WTC11 (cell line): ENCODE measurements at regions not wholly inside any gene's neighbourhood (a gene's known extent, or its start where the extent isn't known, plus 50 kb on each side); places are given as distances from the start of the nearest gene placed in this dataset.
"Not testable (repeated sequence)": the region's sequence is repeated elsewhere in the genome, so short reads cannot be mapped to it uniquely, and the experiment has no call there.

Source experiments
- ATAC-seq: fragments of 200-7000 bp; cut with Tn5 transposase; 2 replicates; pipeline ENCODE4 v1.10.0; 2021; ENCODE audit warnings: mild to moderate bottlenecking, moderate library complexity
- CTCF ChIA-PET: fragments of 300-600 bp; sonication (Branson Sonifier 250); formaldehyde crosslinking; loops from one replicate; lab custom pipeline; 2021; ENCODE audit warnings: antibody characterized with exemption; lab: Charles Lee
- POLR2A ChIA-PET: fragments of 350-600 bp; sonication (Branson Sonifier 250); formaldehyde crosslinking; loops from one replicate; lab custom pipeline; 2021; ENCODE audit warnings: antibody characterized with exemption; lab: Charles Lee
- DNase-seq: peaks from one replicate; pipeline ENCODE4 v3.0.0; 2021; ENCODE audit warnings: low spot score
- H3K27ac Mint-ChIP-seq: 2 replicates; pipeline ENCODE4 v1.8.0; 2021; ENCODE audit warnings: mixed read lengths
- H3K27me3 Mint-ChIP-seq: 2 replicates; pipeline ENCODE4 v1.8.0; 2021; ENCODE audit warnings: low read depth, mild to moderate bottlenecking, moderate library complexity, mixed read lengths
- H3K36me3 Mint-ChIP-seq: 2 replicates; pipeline ENCODE4 v1.8.0; 2021; ENCODE audit warnings: mixed read lengths
- H3K4me1 Mint-ChIP-seq: 2 replicates; pipeline ENCODE4 v1.8.0; 2022; ENCODE audit warnings: mixed read lengths
- H3K4me3 Mint-ChIP-seq: 2 replicates; pipeline ENCODE4 v1.8.0; 2021; ENCODE audit warnings: mild to moderate bottlenecking, moderate library complexity, mixed read lengths
- H3K9me3 Mint-ChIP-seq: 2 replicates; pipeline ENCODE4 v1.8.0; 2021; ENCODE audit warnings: mixed read lengths
- ARID4B ChIP-seq: sonication (generic); formaldehyde crosslinking; IDR thresholded peaks from 2 replicates; pipeline ENCODE4 v1.8.0; 2023; ENCODE audit warnings: missing genetic modification reagents, mild to moderate bottlenecking, borderline replicate concordance
- ATF3 ChIP-seq: sonication (generic); formaldehyde crosslinking; conservative IDR thresholded peaks from 2 replicates; pipeline ENCODE4 v1.8.1; 2022; ENCODE audit warnings: mild to moderate bottlenecking, missing genetic modification reagents
- CBFB ChIP-seq: sonication (generic); formaldehyde crosslinking; IDR thresholded peaks from 2 replicates; pipeline ENCODE4 v1.8.1; 2022; ENCODE audit warnings: mild to moderate bottlenecking, low read depth, missing genetic modification reagents
- CREM ChIP-seq: sonication (generic); formaldehyde crosslinking; IDR thresholded peaks from 2 replicates; pipeline ENCODE4 v1.8.1; 2022; ENCODE audit warnings: mild to moderate bottlenecking, missing genetic modification reagents, moderate library complexity
- ESRRA ChIP-seq: sonication (generic); formaldehyde crosslinking; IDR thresholded peaks from 2 replicates; pipeline ENCODE4 v1.8.1; 2022; ENCODE audit warnings: mild to moderate bottlenecking, missing genetic modification reagents, borderline replicate concordance
- FOXK1 ChIP-seq: sonication (generic); formaldehyde crosslinking; IDR thresholded peaks from 2 replicates; pipeline ENCODE4 v1.8.0; 2022; ENCODE audit warnings: mild to moderate bottlenecking, moderate library complexity, missing genetic modification reagents
- GRHL2 ChIP-seq: fragments of 250-450 bp; sonication (Bioruptor Pico); IDR thresholded peaks from 2 replicates; pipeline ENCODE4 v1.8.0; 2022; ENCODE audit warnings: mild to moderate bottlenecking, moderate library complexity; ENCODE audit not compliant: insufficient replicate concordance, severe bottlenecking
- HMGA2 ChIP-seq: fragments of 250-450 bp; sonication (Bioruptor Pico); IDR thresholded peaks from 2 replicates; pipeline ENCODE4 v1.4.0; 2021; ENCODE audit warnings: mild to moderate bottlenecking, moderate library complexity
- KAT7 ChIP-seq: sonication (generic); formaldehyde crosslinking; IDR thresholded peaks from 2 replicates; pipeline ENCODE4 v1.8.1; 2023; ENCODE audit warnings: missing genetic modification reagents, mild to moderate bottlenecking, borderline replicate concordance
- MAX ChIP-seq: sonication (generic); formaldehyde crosslinking; IDR thresholded peaks from 2 replicates; pipeline ENCODE4 v1.8.0; 2022; ENCODE audit warnings: mild to moderate bottlenecking, missing genetic modification reagents
- MLX ChIP-seq: sonication (generic); formaldehyde crosslinking; IDR thresholded peaks from 2 replicates; pipeline ENCODE4 v1.8.1; 2023; ENCODE audit warnings: mild to moderate bottlenecking, missing genetic modification reagents, moderate library complexity
- NR1H2 ChIP-seq: sonication (generic); formaldehyde crosslinking; IDR thresholded peaks from 2 replicates; pipeline ENCODE4 v1.9.0; 2021; ENCODE audit warnings: mild to moderate bottlenecking, moderate library complexity, missing genetic modification reagents
- SMAD3 ChIP-seq: sonication (generic); formaldehyde crosslinking; IDR thresholded peaks from 2 replicates; pipeline ENCODE4 v1.8.0; 2022; ENCODE audit warnings: missing genetic modification reagents, mild to moderate bottlenecking, borderline replicate concordance
- TCF7 ChIP-seq: sonication (generic); formaldehyde crosslinking; IDR thresholded peaks from 2 replicates; pipeline ENCODE4 v1.8.0; 2022; ENCODE audit warnings: mild to moderate bottlenecking, low read depth, missing genetic modification reagents, moderate library complexity
- TP53 ChIP-seq: sonication (generic); formaldehyde crosslinking; IDR thresholded peaks from 2 replicates; pipeline ENCODE4 v1.8.1; 2023; ENCODE audit warnings: mild to moderate bottlenecking, missing genetic modification reagents
- ZNF232 ChIP-seq: sonication (generic); formaldehyde crosslinking; IDR thresholded peaks from 2 replicates; pipeline ENCODE4 v1.8.0; 2022; ENCODE audit warnings: mild to moderate bottlenecking, missing genetic modification reagents
- ZNF416 ChIP-seq: fragments of 250-450 bp; sonication (Bioruptor Pico); IDR thresholded peaks from 2 replicates; pipeline ENCODE4 v1.9.0; 2021; ENCODE audit warnings: mild to moderate bottlenecking, inconsistent platforms
- ZNF512 ChIP-seq: sonication (generic); formaldehyde crosslinking; IDR thresholded peaks from 2 replicates; pipeline ENCODE4 v1.8.1; 2022; ENCODE audit warnings: missing genetic modification reagents, borderline replicate concordance

- Mint-ChIP-seq H3K9me3 (no peaks in the 10 kb centered on the region), H3K36me3 (no peaks in the 10 kb centered on the region), H3K27ac (no peak overlapping the region), H3K4me3 (no peak overlapping the region), H3K4me1 (no peaks in the 10 kb centered on the region), H3K27me3 (peaks cover 2% of the 10 kb centered on the region)
- DNase-seq: no peak
- TF ChIP-seq KAT7 (CRISPR knock-in tag): no peak
- TF ChIP-seq ATF3: no peak
- TF ChIP-seq ARID4B: no peak
- TF ChIP-seq FOXK1 (CRISPR knock-in tag): no peak
- TF ChIP-seq CBFB (CRISPR knock-in tag): no peak
- no peak for TF ChIP-seq GRHL2 (CRISPR knock-in tag)
- no peak for TF ChIP-seq MLX (CRISPR knock-in tag)
- TF ChIP-seq NR1H2 (CRISPR knock-in tag): no peak
- TF ChIP-seq HMGA2 (CRISPR knock-in tag): no peak
- no peak for TF ChIP-seq MAX
- no peak for TF ChIP-seq TCF7
- TF ChIP-seq TP53 (CRISPR knock-in tag): no peak
- no peak for TF ChIP-seq CREM (CRISPR knock-in tag)
- CTCF ChIA-PET: no interaction called here
- no peak for ATAC-seq
- POLR2A ChIA-PET: no interaction called here
These were observed 77.5 kb downstream of the DLEU7 start for GRCh38 chr13:50766013-50766412.

GRCh38 chr13:50766695-50767094, 76.8 kb downstream of the DLEU7 start:
- H3K4me3 Mint-ChIP-seq: no peak overlapping the region
- peaks cover 2% of the 10 kb centered on the region for H3K27me3 Mint-ChIP-seq
- TF ChIP-seq ESRRA (CRISPR knock-in tag) (no peak), SMAD3 (no peak), ZNF512 (CRISPR knock-in tag) (no peak), CBFB (CRISPR knock-in tag) (no peak), ARID4B (no peak), ZNF416 (CRISPR knock-in tag) (no peak), ZNF232 (no peak)
- no peak for ATAC-seq
- H3K36me3 Mint-ChIP-seq: no peaks in the 10 kb centered on the region
- no peak overlapping the region for H3K27ac Mint-ChIP-seq
- H3K4me1 Mint-ChIP-seq: no peaks in the 10 kb centered on the region
- ChIA-PET CTCF (no interaction called here), POLR2A (no interaction called here)
- H3K9me3 Mint-ChIP-seq: no peaks in the 10 kb centered on the region
- no peak for DNase-seq

GRCh38 chr13:50772881-50773280, 70.6 kb downstream of the DLEU7 start:
- Mint-ChIP-seq H3K36me3 (peaks cover 24% of the 10 kb centered on the region), H3K9me3 (peaks cover 38% of the 10 kb centered on the region)
- H3K4me3 Mint-ChIP-seq, H3K27me3 Mint-ChIP-seq, H3K27ac Mint-ChIP-seq, POLR2A ChIA-PET, DNase-seq, ATAC-seq, H3K4me1 Mint-ChIP-seq, CTCF ChIA-PET: not testable (repeated sequence)
